ENCODE measurements at regions not wholly inside any gene's neighbourhood (a gene's known extent, or its start where the extent isn't known, plus 50 kb on each side); places are given as distances from the start of the nearest gene placed in this dataset.

- TF ChIP-seq, protein P1, sequence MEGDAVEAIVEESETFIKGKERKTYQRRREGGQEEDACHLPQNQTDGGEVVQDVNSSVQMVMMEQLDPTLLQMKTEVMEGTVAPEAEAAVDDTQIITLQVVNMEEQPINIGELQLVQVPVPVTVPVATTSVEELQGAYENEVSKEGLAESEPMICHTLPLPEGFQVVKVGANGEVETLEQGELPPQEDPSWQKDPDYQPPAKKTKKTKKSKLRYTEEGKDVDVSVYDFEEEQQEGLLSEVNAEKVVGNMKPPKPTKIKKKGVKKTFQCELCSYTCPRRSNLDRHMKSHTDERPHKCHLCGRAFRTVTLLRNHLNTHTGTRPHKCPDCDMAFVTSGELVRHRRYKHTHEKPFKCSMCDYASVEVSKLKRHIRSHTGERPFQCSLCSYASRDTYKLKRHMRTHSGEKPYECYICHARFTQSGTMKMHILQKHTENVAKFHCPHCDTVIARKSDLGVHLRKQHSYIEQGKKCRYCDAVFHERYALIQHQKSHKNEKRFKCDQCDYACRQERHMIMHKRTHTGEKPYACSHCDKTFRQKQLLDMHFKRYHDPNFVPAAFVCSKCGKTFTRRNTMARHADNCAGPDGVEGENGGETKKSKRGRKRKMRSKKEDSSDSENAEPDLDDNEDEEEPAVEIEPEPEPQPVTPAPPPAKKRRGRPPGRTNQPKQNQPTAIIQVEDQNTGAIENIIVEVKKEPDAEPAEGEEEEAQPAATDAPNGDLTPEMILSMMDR (IDR thresholded peaks at IDR 0.05): no peak
- no peak for TF ChIP-seq ZFX (IDR thresholded peaks at IDR 0.05; ENCODE audit: borderline replicate concordance)
These were observed 117.0 kb downstream of the FANCF start for GRCh38 chr11:22508665-22509064.

DNA sequence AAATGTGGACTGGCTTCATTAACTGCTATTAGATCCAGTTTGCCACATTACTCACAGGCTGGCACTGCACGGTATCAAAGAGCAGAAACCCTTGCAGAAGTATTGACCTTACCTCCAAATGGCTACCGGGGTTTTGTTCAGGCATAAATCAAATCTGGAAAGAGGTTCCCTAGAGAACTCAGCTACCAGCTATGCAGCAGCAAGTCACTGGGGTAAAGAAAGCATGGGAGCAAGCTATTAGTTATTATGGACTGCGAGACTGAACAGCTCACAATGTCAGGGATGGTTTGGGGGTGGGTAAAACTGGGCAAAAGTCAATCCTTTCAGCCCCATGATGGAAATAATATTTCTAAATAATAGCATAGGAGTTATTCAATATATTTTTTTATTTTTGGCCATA, 128.1 kb downstream of the FANCF start:
- TF ChIP-seq, protein P1 (IDR thresholded peaks at IDR 0.05): no peak
- no peak for TF ChIP-seq ZFX (IDR thresholded peaks at IDR 0.05; ENCODE audit: borderline replicate concordance)
- no peak overlapping the region for H3K27ac ChIP-seq

More at GRCh38 chr11:22508665-22509064, 117.0 kb downstream of the FANCF start:
- no peak overlapping the region for H3K27ac ChIP-seq

DNA sequence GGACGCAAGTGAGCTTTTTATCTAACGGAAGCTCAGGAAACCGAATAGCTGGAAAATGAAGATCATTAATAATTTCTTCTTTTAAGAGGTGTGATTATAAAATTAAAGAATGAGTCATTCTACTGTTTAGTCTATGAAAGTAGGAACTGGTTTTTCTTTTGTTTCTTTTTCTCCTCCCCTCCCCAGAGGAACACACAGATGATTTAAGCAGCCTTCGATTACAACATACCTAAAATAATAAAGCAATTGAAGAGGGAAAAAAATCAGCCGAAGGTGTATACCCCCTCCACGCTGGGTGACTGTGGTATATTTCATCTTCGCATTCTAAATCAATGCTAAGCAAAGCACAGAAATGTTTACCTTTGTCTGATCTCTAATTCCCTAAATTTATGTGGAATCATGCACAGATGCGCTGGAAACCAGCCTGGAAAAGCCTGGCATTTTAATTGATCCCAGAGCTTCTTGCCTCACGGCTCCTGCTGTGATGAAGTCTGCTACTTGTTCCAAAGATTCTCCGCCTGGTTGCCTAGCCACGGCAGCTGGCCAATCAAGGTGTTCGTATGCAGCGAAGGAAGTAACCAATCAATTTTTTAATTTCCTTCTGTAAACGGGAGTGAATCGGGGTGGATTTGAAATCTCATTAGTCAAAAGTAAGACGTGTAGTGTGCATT, 133.9 kb downstream of the FANCF start:
- TF ChIP-seq ZFX (IDR thresholded peaks at IDR 0.05; ENCODE audit: borderline replicate concordance): no peak
- TF ChIP-seq, protein P1 (IDR thresholded peaks at IDR 0.05): no peak
- no peak overlapping the region for H3K27ac ChIP-seq

GRCh38 chr11:22479971-22480720, 142.0 kb downstream of the SLC17A6 start:
- no peak overlapping the region for H3K27ac ChIP-seq
- TF ChIP-seq ZFX (IDR thresholded peaks at IDR 0.05; ENCODE audit: borderline replicate concordance): no peak

DNA sequence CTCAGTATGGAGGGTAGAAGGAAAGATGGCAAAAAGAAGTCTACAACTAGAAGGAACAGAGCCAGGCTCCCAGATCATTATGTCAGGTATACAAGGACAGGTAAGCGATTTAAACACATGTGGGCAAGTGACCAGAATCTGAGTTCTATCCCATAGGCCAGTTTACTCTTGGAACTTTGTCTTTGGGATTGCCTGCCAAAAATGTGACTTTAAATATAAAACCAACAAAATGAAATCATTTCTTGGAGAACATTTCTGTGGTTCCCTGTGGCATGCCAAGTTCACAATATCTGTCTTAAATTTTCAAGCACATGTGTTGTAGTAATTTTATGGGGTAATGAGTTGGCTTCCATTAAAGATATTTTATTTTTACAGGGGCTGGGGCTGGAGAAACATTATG, 141.0 kb downstream of the SLC17A6 start:
- no peak for TF ChIP-seq ZFX (IDR thresholded peaks at IDR 0.05; ENCODE audit: borderline replicate concordance)
- TF ChIP-seq, protein P1 (IDR thresholded peaks at IDR 0.05): no peak

GRCh38 chr11:22478169-22478568, 140.0 kb downstream of the SLC17A6 start:
- TF ChIP-seq, protein P1 (IDR thresholded peaks at IDR 0.05): no peak
- no peak for TF ChIP-seq ZFX (IDR thresholded peaks at IDR 0.05; ENCODE audit: borderline replicate concordance)
- H3K27ac ChIP-seq: no peak overlapping the region

More for the DNA sequence above, 141.0 kb downstream of the SLC17A6 start:
- no peak overlapping the region for H3K27ac ChIP-seq

- TF ChIP-seq, protein P1 (IDR thresholded peaks at IDR 0.05): no peak
- no peak for TF ChIP-seq ZFX (IDR thresholded peaks at IDR 0.05; ENCODE audit: borderline replicate concordance)
- no peak overlapping the region for H3K27ac ChIP-seq
These were observed 139.1 kb downstream of the SLC17A6 start for GRCh38 chr11:22477312-22477711.
